Mesothelial cell of epicardium (in vitro differentiated cells): ENCODE measurements at regions not wholly inside any gene's neighbourhood (a gene's known extent, or its start where the extent isn't known, plus 50 kb on each side); places are given as distances from the start of the nearest gene placed in this dataset.

Source experiments
- DNase-seq, 2 experiments: peaks; one replicate each; pipeline ENCODE4 v3.0.0; 2021; ENCODE audit warnings: low spot score in 2 of 2; ENCODE audit not compliant: unreplicated experiment in 2 of 2
- H3K27ac Mint-ChIP-seq: 2 replicates; pipeline ENCODE4 v1.8.0; 2021; ENCODE audit warnings: mixed read lengths
- H3K27me3 Mint-ChIP-seq: 2 replicates; pipeline ENCODE4 v1.8.0; 2021; ENCODE audit warnings: low read depth, mixed read lengths
- H3K36me3 Mint-ChIP-seq: 2 replicates; pipeline ENCODE4 v1.8.0; 2021; ENCODE audit warnings: mixed read lengths
- H3K4me1 Mint-ChIP-seq: 2 replicates; pipeline ENCODE4 v1.8.0; 2021; ENCODE audit warnings: mixed read lengths
- H3K4me3 Mint-ChIP-seq: 2 replicates; pipeline ENCODE4 v1.8.0; 2021; ENCODE audit warnings: mild to moderate bottlenecking, moderate library complexity, mixed read lengths
- H3K9me3 Mint-ChIP-seq: 2 replicates; pipeline ENCODE4 v1.8.0; 2021; ENCODE audit warnings: mixed read lengths
- TF ChIP-seq, protein P1 (sequence below): fragments of 200-600 bp; sonication (generic); IDR thresholded peaks from one replicate; pipeline ENCODE4 v1.5.0; 2021; ENCODE audit warnings: antibody characterized with exemption; ENCODE audit not compliant: unreplicated experiment

DNA sequence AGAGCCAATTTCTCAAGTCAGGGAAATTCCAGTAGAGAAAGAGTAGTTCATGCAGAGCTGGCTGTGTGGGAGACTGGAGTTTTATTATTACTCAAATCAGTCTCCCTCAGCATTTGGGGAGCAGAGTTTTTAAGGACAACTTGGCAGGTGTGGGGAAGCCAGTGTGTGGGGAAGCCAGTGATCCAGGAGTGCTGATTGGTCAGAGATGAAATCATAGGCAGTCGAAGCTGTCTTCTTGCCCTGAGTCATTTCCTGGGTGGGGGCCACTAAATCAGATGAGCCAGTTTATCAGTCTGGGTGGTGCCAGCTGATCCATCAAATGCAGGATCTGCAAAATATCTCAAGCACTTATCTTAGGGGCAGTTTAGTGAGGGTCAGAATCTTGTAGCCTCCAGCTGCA is 194.6 kb upstream of the NRG3 start:
- no peaks in the 10 kb centered on the region for H3K36me3 Mint-ChIP-seq
- H3K4me1 Mint-ChIP-seq, result no peaks in the 10 kb centered on the region
- DNase-seq, result no peak
- TF ChIP-seq, protein P1, sequence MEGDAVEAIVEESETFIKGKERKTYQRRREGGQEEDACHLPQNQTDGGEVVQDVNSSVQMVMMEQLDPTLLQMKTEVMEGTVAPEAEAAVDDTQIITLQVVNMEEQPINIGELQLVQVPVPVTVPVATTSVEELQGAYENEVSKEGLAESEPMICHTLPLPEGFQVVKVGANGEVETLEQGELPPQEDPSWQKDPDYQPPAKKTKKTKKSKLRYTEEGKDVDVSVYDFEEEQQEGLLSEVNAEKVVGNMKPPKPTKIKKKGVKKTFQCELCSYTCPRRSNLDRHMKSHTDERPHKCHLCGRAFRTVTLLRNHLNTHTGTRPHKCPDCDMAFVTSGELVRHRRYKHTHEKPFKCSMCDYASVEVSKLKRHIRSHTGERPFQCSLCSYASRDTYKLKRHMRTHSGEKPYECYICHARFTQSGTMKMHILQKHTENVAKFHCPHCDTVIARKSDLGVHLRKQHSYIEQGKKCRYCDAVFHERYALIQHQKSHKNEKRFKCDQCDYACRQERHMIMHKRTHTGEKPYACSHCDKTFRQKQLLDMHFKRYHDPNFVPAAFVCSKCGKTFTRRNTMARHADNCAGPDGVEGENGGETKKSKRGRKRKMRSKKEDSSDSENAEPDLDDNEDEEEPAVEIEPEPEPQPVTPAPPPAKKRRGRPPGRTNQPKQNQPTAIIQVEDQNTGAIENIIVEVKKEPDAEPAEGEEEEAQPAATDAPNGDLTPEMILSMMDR, result no peak
- no peak overlapping the region for H3K27ac Mint-ChIP-seq
- no peaks in the 10 kb centered on the region for H3K27me3 Mint-ChIP-seq
- H3K9me3 Mint-ChIP-seq, result peaks cover 6% of the 10 kb centered on the region
- no peak overlapping the region for H3K4me3 Mint-ChIP-seq

DNA sequence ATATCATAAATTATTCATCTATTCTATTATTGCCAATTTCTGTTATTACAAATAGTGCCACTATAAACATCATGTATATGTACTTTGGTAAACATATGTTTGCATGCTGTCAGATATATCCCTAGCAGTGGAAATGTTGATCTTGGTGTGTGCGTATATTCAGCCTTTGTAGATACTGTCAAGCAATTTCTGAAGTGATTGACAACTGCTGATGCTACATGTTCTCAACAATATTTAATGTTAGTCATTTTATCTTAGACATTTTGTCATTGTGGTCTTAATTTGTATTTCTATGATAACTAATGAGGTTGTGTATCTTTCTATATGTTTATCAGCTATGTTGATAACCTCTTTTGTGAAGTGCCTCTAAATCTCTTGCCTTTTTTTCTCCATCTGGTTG is 186.5 kb upstream of the NRG3 start:
- Mint-ChIP-seq H3K4me1 (no peaks in the 10 kb centered on the region), H3K27me3 (no peaks in the 10 kb centered on the region), H3K4me3 (no peak overlapping the region), H3K27ac (no peak overlapping the region), H3K9me3 (peaks cover 26% of the 10 kb centered on the region), H3K36me3 (no peaks in the 10 kb centered on the region)
- no peak for DNase-seq
- TF ChIP-seq, protein P1, result no peak

DNA sequence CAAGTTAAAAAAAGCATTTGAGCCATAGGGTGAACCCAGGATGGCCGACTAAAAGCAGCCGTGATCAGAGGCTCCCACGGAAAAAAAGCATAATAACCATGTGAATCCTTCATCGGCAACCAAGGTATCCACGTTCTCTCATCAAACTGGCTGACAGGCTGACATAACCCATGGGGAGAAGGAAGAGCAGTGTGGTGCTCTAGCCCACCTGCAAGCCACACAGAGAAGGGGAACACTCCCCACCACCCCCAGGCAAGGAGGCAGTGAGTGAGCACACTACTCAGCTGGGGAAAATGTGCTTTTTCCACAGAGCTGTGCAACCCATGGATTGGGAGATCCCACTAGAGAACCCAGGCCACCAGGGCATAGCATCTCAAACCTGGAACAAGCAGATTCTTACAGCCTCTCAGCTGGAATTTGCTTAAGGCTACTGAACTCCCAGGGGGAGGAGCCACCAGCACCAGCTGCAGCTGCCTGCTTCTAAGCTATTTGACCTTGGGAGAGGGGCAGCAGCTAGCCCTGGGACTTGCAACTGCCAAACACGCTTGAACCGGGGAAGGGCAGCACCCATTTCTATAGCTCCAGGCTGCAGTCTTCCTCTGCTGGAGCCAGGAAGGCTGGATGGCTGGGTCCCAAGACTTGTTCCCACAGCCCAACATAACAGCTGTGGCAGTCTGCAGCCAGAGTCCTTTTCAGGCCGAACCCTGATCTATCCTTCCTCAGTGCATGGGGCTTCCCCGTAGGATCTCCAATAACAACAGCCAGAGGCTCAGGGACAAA is 178.2 kb upstream of the NRG3 start:
- TF ChIP-seq, protein P1, result no peak
- no peaks in the 10 kb centered on the region for H3K27me3 Mint-ChIP-seq
- H3K4me3 Mint-ChIP-seq, result no peak overlapping the region
- no peaks in the 10 kb centered on the region for H3K4me1 Mint-ChIP-seq
- no peaks in the 10 kb centered on the region for H3K36me3 Mint-ChIP-seq
- no peak overlapping the region for H3K27ac Mint-ChIP-seq
- peaks cover 58% of the 10 kb centered on the region for H3K9me3 Mint-ChIP-seq
- DNase-seq, result no peak

DNA sequence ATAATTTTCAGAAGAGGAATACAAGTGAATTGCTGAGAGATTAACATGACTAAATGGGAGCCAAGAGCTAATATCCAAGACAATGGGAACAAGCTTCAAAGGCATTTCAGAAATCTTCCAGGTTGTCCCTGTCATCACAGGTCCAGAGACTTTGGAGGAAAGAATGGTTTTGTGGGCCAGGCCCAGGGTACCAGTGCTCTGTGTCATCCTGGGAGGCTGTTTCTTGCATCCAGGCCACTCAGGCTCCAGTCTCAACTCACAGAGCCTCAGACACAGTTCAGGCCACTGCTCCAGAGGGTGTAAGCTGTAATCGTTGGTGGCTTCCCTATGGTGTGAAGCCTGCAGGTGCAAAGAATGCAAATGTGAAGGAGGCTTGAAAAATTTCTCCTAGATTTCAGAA is 170.4 kb upstream of the NRG3 start:
- TF ChIP-seq, protein P1, result no peak
- H3K27me3 Mint-ChIP-seq, result no peaks in the 10 kb centered on the region

DNA sequence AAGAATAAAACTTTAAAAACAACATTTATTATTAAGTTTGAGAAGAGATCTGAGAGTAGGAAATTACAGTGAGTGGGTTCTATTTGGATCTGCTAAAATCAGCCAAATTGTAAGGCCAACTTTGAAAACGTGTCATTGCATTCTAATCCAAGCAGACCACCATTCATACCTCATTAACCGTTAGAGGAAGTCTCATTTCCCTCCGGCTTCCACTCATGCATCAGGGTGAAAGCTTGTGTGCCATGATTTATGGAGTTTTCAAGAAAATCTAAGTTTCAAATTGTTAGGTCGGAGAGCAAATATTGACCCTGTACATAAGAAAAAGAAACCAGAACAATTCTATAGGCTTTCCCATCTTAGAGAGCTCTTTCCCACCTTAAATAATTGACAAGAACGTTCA is 166.6 kb upstream of the NRG3 start:
- Mint-ChIP-seq H3K4me1 (no peaks in the 10 kb centered on the region), H3K27ac (no peak overlapping the region), H3K36me3 (no peaks in the 10 kb centered on the region), H3K9me3 (peaks cover 7% of the 10 kb centered on the region), H3K4me3 (no peak overlapping the region), H3K27me3 (no peaks in the 10 kb centered on the region)
- DNase-seq, result no peak
- TF ChIP-seq, protein P1, result no peak

More for the DNA sequence above, 170.4 kb upstream of the NRG3 start:
- H3K36me3 Mint-ChIP-seq, result no peaks in the 10 kb centered on the region
- no peaks in the 10 kb centered on the region for H3K4me1 Mint-ChIP-seq
- no peak overlapping the region for H3K4me3 Mint-ChIP-seq
- H3K27ac Mint-ChIP-seq, result no peak overlapping the region
- H3K9me3 Mint-ChIP-seq, result peaks cover 34% of the 10 kb centered on the region
- DNase-seq, result no peak
